ENCODE measurements at regions not wholly inside any gene's neighbourhood (a gene's known extent, or its start where the extent isn't known, plus 50 kb on each side); places are given as distances from the start of the nearest gene placed in this dataset.
A peak's percentile ranks its signal among the peaks of the same experiment; 100 is the strongest.

GRCh38 chr5:79868163-79868670 lies 122.8 kb downstream of the MTX3 start:
- no peak for DNase-seq

- no peak for DNase-seq
Measured at GRCh38 chr5:79865579-79865978, 125.5 kb downstream of the MTX3 start.

GRCh38 chr5:79864364-79864763 lies 126.7 kb downstream of the MTX3 start:
- no peak for DNase-seq

GRCh38 chr5:79859588-79859987 lies 131.5 kb downstream of the MTX3 start:
- DNase-seq: no peak

GRCh38 chr5:79858410-79858723 lies 132.7 kb downstream of the MTX3 start:
- DNase-seq: no peak

GRCh38 chr5:79857714-79858409 lies 133.2 kb downstream of the MTX3 start:
- peak; percentile 88 for DNase-seq

- no peak for DNase-seq
Measured at GRCh38 chr5:79856456-79857055, 134.5 kb downstream of the MTX3 start.

- peak; percentile 68 for DNase-seq
Measured at GRCh38 chr5:79853676-79854418, 137.2 kb downstream of the MTX3 start.

- no peak for DNase-seq
Measured at GRCh38 chr5:79853028-79853427, 138.0 kb downstream of the MTX3 start.

GRCh38 chr5:79851391-79851863 lies 139.6 kb downstream of the MTX3 start:
- no peak for DNase-seq

- DNase-seq: no peak
Measured at GRCh38 chr5:79850941-79851340, 140.1 kb downstream of the MTX3 start.

GRCh38 chr5:79850316-79850822 lies 140.7 kb downstream of the MTX3 start:
- no peak for DNase-seq

- DNase-seq: no peak
Measured at GRCh38 chr5:79849486-79850315, 141.4 kb downstream of the MTX3 start.
